Mucosa of gallbladder (tissue), 1 donor: ENCODE measurements at regions not wholly inside any gene's neighbourhood (a gene's known extent, or its start where the extent isn't known, plus 50 kb on each side); places are given as distances from the start of the nearest gene placed in this dataset.
"Not testable (repeated sequence)": the region's sequence is repeated elsewhere in the genome, so short reads cannot be mapped to it uniquely, and the experiment has no call there.

ENCODE experiments used
- DNase-seq: peaks from one replicate; pipeline ENCODE4 v3.0.0-alpha.2; 2020; ENCODE audit warnings: low spot score
- donor health status: DM: no; HTN: no; CAD: no.

GRCh38 chr6:68069921-68070710 lies 565.0 kb upstream of the ADGRB3 start:
- no peak for DNase-seq

- DNase-seq: no peak
Measured at GRCh38 chr6:68059899-68060298, 575.2 kb upstream of the ADGRB3 start.

- DNase-seq: no peak
Measured at GRCh38 chr6:68059261-68059660, 575.8 kb upstream of the ADGRB3 start.

GRCh38 chr6:68056596-68056995 lies 578.5 kb upstream of the ADGRB3 start:
- not testable (repeated sequence) for DNase-seq

GRCh38 chr6:68054756-68055155 lies 580.3 kb upstream of the ADGRB3 start:
- DNase-seq: no peak

- DNase-seq: no peak
Measured at GRCh38 chr6:68053805-68054373, 581.2 kb upstream of the ADGRB3 start.

DNA sequence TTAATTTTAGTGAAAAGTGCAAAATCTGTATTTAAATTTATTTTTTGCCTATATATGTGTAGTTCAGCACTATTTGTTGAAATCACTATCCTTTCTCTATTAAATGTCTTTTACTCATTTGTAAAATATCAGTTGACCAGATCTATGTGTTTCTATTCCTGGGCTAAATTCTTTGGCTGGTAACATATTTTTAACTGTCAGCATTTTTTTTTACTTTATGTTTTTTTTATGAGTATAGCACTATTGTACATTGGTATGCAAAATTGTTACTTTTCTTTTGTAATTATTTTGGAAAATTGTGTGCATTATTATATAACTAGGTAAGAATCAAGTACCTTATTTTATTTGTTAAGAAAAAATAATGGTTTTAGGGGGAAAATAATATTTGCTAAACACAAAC lies 582.8 kb upstream of the ADGRB3 start:
- no peak for DNase-seq

DNA sequence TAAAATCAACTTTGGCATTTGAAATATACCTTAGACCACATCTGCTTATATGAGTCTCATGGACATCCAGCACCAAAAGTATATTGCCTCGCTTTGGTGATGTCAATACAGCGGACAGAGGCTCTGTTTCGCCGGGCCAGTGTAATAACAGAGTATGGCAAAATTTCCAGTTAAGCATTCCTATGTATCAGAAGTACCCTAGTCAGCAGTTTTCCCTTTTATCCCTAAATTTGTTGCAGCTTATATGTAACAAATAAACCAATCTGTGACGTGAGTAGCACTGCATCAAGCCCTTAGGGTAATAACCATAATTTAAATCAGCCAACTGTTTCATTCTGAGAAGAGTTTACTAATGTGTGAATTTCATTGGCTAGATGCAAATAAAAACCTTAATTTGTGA lies 585.5 kb upstream of the ADGRB3 start:
- no peak for DNase-seq

DNA sequence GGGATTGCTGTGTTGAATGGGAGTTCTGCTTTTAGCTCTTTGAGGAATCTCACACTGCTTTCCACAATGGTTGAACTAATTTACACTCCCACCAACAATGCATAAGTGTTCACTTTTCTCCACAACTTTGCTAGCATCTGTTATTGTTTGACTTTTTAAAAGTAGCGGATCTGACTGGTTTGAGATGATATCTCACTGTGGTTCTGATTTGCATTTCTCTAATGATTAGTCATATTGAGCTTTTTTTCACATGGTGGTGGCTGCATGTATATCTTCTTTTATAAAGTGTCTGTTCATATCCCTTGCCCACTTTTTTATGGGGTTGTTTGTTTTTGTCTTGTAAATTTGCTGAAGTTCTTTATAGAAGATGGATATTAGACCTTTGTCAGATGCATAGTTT lies 588.3 kb upstream of the ADGRB3 start:
- no peak for DNase-seq

DNA sequence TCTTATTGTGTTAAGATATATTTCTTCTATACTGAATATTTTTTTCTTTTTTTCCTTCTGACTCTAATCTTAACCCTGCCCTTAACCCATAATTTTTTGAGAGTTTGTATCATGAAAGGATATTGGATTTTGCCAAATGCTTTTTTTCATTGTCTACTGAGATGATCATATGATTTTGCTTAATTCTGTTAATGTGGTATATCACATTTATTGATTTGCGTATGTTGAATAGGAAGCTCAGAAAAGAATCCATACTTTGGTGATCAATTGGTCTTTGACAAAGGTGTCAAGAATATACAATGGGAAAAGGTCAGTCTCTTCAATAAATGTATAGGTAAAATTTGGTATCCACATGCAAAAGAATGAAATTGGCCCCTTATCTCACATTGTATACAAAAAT lies 588.8 kb upstream of the ADGRB3 start:
- DNase-seq: no peak

- no peak for DNase-seq
Measured at GRCh38 chr6:68045193-68045592, 589.9 kb upstream of the ADGRB3 start.

DNA sequence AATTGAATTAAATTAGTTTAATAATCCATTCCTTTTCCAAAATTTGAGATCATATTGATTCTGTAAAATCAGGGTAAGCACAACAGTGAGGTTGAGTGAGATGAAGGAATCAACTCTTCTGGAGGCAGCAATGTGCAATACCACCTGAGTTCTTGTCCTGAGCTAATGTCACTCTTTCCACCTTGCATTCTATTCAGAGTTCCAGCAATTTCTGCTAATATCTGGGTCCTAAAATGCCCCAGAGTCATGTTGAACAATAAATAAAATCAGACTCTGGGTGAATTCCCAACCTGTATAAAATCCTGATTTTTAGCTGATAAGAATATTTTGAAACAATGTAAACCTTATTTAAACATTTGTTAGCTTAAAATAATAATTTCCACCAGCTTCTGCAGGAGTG lies 590.8 kb upstream of the ADGRB3 start:
- no peak for DNase-seq

- DNase-seq: no peak
Measured at GRCh38 chr6:68043122-68043398, 592.0 kb upstream of the ADGRB3 start.

GRCh38 chr6:68042339-68043121 lies 592.6 kb upstream of the ADGRB3 start:
- no peak for DNase-seq

DNA sequence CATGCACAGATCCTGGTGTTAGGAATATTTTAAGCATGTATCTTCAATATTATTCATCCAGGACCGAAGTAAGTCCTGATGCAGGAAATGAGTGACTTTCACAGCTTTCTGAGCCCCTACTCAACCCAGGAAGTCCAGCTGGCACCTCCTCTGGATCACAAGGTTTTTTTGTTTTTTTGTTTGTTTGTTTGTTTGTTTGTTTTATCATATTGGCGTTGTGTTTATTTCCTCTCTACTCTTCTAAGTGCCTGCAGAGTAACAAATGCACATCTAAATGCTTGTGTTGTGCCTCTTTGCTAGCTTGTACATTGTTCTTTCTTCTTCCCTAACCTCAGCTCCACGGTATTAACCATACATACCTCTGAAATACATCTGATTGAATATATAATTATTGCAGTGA lies 594.3 kb upstream of the ADGRB3 start:
- DNase-seq: no peak

DNA sequence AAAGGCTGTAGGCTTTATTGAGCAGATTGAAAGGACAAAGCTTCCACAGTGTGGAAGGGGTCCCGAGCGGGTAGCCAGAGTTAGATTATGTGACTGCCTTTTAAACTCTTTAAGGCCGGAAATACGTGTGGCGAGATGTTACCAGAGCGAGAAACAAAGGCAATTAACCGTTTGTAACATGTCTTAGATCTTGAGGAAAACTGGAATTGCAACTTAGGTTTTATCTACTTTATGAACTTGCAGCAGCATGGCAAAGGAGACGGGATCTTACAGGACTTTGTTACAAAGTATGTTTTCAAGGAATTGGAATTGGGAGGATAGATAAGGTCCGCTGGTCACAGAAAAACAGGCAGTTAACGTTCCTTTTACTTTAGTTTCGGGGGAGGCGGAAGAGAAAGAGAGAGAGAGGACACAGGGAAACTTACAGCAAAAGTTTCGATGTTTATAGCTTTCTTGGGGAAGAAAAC lies 594.7 kb upstream of the ADGRB3 start:
- no peak for DNase-seq

GRCh38 chr6:68039641-68040311 lies 595.3 kb upstream of the ADGRB3 start:
- DNase-seq: no peak

- no peak for DNase-seq
Measured at GRCh38 chr6:68038815-68039408, 596.2 kb upstream of the ADGRB3 start.

- no peak for DNase-seq
Measured at GRCh38 chr6:68032217-68032616, 602.9 kb upstream of the ADGRB3 start.

GRCh38 chr6:68031054-68031453 lies 604.0 kb upstream of the ADGRB3 start:
- DNase-seq: no peak

DNA sequence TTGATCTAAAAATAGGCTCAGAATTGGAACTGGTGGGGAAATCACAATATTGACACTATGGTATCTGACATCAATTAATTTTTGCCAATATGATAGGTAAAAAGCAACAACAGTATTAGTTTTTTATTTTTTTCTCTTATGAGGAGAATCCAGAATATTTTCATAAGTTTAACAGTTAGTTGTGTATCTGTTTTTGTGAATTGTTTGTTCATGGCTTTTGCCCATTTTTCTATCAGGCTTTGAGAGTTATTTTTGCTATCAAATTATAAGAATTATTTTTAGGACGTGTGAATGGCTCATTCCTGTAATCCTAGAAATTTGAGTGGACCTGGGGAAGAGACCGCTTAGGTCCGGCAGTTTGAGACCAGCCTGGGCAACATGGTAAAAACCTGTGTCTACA lies 608.6 kb upstream of the ADGRB3 start:
- no peak for DNase-seq

- no peak for DNase-seq
Measured at GRCh38 chr6:68025764-68026163, 609.3 kb upstream of the ADGRB3 start.
